Activated T-cell treated with anti-CD3 and anti-CD28 coated beads, Interleukin-2, amount 50 U/mL, for 4 hours (primary cell): ENCODE measurements at regions not wholly inside any gene's neighbourhood (a gene's known extent, or its start where the extent isn't known, plus 50 kb on each side); places are given as distances from the start of the nearest gene placed in this dataset.
A peak's percentile ranks its signal among the peaks of the same experiment; 100 is the strongest.

Experiments
- ATAC-seq, 2 donors: fragments of 200-7000 bp; cut with Tn5 transposase; one replicate each; pipeline ENCODE4 v1.10.0; 2021
- DNase-seq: peaks from one replicate; pipeline ENCODE4 v3.0.0-alpha.2; 2020
- H3K27me3 Mint-ChIP-seq: one replicate; pipeline ENCODE4 v1.8.0; 2021; ENCODE audit warnings: low read depth, mixed read lengths
- H3K36me3 Mint-ChIP-seq: one replicate; pipeline ENCODE4 v1.8.0; 2022; ENCODE audit warnings: mixed read lengths; ENCODE audit not compliant: insufficient read depth
- H3K4me1 Mint-ChIP-seq: one replicate; pipeline ENCODE4 v1.8.0; 2021; ENCODE audit warnings: low read depth, mixed read lengths
- H3K4me3 Mint-ChIP-seq: one replicate; pipeline ENCODE4 v1.8.0; 2021; ENCODE audit warnings: mild to moderate bottlenecking, moderate library complexity, mixed read lengths
- H3K9me3 Mint-ChIP-seq: one replicate; pipeline ENCODE4 v1.8.0; 2021; ENCODE audit warnings: mixed read lengths

DNA sequence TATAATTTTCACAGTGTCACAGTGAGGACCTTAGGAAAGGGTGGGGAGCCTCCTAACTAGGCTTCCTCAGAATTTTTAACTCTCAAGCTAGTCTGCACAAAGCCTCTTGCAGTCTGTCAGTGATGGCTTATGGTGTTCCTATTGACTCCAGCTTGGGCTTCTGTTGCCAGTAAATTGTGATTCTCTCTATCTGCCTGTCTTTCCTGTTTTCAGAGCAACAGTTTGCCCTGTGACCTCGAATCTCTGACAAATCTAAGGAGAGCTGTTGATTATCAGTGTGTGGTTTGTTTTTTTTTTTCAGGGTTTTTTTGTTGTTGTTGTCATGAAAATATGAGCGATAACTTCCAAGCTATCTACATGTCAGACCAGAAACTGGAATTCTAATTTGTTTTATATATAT lies 423.2 kb upstream of the B3GALT2 start:
- Mint-ChIP-seq H3K36me3 (peaks cover 4% of the 10 kb centered on the region), H3K4me1 (peaks cover 28% of the 10 kb centered on the region), H3K27me3 (no peaks in the 10 kb centered on the region), H3K4me3 (no peak overlapping the region), H3K9me3 (peaks cover 11% of the 10 kb centered on the region)
- ATAC-seq (no peak), DNase-seq (no peak)

DNA sequence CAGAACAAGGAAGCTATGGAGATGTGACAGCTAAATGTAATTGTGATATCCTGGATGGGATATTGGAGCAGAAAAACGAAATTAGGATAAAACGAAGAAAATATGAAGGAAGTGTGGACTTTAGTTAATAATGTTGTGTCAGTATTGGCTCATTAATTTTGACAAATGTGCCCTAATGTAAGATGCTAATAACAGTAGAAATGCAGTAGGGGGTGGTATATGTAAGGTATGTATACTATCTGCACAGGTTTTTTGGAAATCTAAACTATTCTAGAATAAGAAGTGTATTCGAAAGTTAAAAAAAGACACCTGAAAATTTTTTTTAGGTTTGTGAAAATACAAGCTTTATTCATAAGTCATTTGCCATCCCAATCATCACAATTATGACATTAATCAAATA lies 421.4 kb upstream of the B3GALT2 start:
- ATAC-seq (no peak), DNase-seq (no peak)
- peaks cover 5% of the 10 kb centered on the region for H3K36me3 Mint-ChIP-seq
- peaks cover 11% of the 10 kb centered on the region for H3K9me3 Mint-ChIP-seq
- peaks cover 26% of the 10 kb centered on the region for H3K4me1 Mint-ChIP-seq
- H3K4me3 Mint-ChIP-seq: no peak overlapping the region
- H3K27me3 Mint-ChIP-seq: no peaks in the 10 kb centered on the region

DNA sequence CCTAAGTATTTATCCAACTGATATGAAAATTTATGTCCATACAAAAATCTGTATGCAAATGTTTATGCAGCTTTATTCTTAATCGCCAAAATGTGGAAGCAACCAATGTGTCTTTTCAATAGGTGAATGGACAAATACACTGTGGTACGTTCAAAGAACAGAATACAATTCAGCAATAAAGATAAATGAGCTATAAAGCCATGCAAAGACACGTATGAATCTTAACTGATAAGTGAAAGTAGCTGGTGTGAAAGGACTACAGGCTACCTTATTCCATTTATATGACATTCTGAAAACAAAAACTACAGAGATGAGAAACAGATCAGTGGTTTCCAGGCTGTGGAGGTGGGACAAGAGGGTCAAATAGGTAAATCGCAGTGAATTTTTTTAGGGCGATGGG lies 419.6 kb upstream of the B3GALT2 start:
- no peak for DNase-seq
- Mint-ChIP-seq H3K27me3 (no peaks in the 10 kb centered on the region), H3K4me3 (peak overlapping the region; percentile 14), H3K4me1 (peaks cover 26% of the 10 kb centered on the region), H3K9me3 (peaks cover 11% of the 10 kb centered on the region), H3K36me3 (peaks cover 5% of the 10 kb centered on the region)
- no peak for ATAC-seq

DNA sequence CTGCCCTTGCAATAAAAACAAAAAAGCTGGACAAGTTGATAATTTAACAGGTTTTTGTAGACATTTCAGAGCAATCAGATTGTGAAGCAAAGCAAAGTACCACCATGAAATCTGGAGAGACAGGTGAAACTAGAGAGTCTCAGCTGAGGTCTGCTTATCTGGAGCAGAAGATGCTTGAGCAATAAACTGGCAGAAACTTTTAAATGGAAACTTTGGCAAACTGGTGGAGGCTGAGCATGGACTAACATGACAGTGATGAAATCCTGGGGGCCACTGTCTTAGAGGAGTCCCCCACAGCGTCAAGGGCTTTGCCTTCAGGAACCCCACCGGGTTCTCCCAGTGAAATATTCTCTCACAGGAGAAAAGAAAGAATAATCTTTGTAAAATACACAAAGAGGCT lies 416.3 kb upstream of the B3GALT2 start:
- no peak for ATAC-seq
- H3K4me3 Mint-ChIP-seq: no peak overlapping the region
- DNase-seq: no peak
- H3K9me3 Mint-ChIP-seq: peaks cover 4% of the 10 kb centered on the region
- H3K4me1 Mint-ChIP-seq: peaks cover 13% of the 10 kb centered on the region
- no peaks in the 10 kb centered on the region for H3K27me3 Mint-ChIP-seq
- H3K36me3 Mint-ChIP-seq: peaks cover 1% of the 10 kb centered on the region

DNA sequence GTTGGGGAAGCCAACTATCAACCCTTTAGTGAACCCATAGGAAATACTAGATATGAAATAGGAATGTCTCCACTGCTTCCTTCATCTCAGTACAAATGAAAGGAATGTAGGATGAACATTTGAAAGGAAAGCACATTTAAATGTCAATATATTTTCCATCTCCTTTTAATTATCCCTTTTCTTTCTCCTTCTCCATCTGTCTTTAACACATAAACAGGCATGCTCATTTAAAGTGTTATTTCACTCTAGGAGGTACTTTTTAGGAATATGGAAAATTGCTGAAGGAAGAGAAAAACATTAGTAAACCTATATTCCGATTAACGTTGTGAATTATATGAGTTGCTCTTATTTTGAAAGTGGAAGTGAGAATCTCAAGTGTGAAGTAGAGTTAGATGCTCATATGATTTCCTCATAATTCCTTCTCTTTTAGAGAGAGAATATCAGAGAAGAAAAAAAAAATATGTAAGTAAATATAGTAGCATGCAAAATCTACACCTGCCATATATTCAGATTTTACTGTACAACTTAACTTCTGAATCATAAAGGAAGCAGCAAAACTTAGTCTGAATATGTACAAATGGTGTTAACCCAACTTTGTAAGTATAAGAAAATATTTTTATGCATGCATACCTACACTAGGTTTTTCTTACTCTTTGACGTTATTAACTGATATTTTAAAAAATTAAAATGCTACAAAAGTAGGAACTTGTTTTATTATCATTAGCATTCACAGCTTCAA lies 406.9 kb upstream of the B3GALT2 start:
- H3K9me3 Mint-ChIP-seq: peaks cover 3% of the 10 kb centered on the region
- peaks cover 4% of the 10 kb centered on the region for H3K36me3 Mint-ChIP-seq
- DNase-seq (no peak), ATAC-seq (peak in 1 of 2 donors; percentile 56)
- H3K27me3 Mint-ChIP-seq: no peaks in the 10 kb centered on the region
- peak overlapping the region; percentile 7 for H3K4me3 Mint-ChIP-seq
- peaks cover 28% of the 10 kb centered on the region for H3K4me1 Mint-ChIP-seq

DNA sequence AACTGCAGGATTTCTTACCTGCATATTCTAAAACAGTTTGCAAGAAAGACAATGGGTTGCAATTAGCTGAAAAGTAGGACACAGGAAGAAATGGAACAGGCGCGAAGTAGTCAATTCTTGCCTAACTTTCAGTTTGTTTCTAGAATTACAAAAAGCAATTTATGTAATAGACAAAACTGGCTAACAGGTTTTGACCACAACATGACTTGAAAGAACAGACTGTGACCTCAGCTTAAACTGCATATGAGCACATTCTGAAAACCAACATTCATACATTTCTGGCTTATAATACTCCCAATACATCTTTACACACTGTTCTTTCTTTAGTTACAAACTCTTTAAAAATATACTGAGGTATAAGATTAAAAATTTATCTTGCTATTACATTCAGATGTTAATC lies 405.9 kb upstream of the B3GALT2 start:
- H3K4me3 Mint-ChIP-seq: peak overlapping the region; percentile 2
- no peak for DNase-seq
- ATAC-seq: peak in 1 of 2 donors; percentile 59
- peaks cover 4% of the 10 kb centered on the region for H3K36me3 Mint-ChIP-seq
- H3K4me1 Mint-ChIP-seq: peaks cover 28% of the 10 kb centered on the region
- H3K27me3 Mint-ChIP-seq: no peaks in the 10 kb centered on the region
- H3K9me3 Mint-ChIP-seq: peaks cover 3% of the 10 kb centered on the region

DNA sequence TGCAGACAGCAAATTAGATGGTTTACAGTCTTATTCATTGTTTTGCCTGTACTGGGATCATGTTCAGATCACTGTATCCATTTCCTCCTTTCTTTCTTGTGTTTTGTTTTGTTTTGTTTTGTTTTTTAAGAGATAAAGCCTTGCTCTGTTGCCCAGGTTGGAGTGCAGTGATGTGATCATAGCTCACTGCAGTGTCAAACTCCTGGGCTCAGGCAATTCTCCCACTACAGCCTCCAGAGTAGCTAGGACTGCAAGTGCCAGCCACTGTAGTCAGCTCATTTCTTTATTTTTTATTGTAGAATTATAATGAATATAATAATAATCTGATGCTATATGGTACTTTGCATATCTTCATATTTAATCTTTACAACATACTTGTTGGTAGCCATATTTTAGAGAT lies 403.7 kb upstream of the B3GALT2 start:
- ATAC-seq: no peak
- no peak overlapping the region for H3K4me3 Mint-ChIP-seq
- H3K36me3 Mint-ChIP-seq: no peaks in the 10 kb centered on the region

DNA sequence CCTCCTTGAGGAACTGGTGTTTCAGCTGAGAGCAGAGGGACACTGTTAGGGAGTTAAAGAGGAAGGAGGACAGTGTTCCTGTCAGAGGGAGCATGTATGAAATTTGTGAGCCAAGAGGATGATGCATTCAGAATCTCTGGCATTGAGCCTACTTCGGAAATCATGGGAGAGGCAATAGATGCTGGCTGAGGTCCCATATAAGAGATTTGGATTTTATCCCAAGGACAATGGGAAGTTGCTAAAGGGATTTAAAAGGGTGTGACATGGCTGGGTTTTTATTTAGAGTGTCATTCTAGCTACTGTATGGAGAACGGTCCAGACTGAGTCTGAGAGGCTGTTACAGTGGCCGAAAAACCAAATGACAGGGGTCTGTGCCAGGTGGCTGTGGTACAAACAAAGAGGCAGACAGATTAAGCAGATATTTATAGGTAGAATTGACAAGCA lies 403.2 kb upstream of the B3GALT2 start:
- Mint-ChIP-seq H3K27me3 (no peaks in the 10 kb centered on the region), H3K36me3 (no peaks in the 10 kb centered on the region), H3K9me3 (no peaks in the 10 kb centered on the region), H3K4me3 (no peak overlapping the region), H3K4me1 (peaks cover 24% of the 10 kb centered on the region)
- DNase-seq (no peak), ATAC-seq (no peak)

More for the DNA sequence above, 403.7 kb upstream of the B3GALT2 start:
- peaks cover 24% of the 10 kb centered on the region for H3K4me1 Mint-ChIP-seq
- no peak for DNase-seq
- H3K9me3 Mint-ChIP-seq: no peaks in the 10 kb centered on the region
- H3K27me3 Mint-ChIP-seq: no peaks in the 10 kb centered on the region

DNA sequence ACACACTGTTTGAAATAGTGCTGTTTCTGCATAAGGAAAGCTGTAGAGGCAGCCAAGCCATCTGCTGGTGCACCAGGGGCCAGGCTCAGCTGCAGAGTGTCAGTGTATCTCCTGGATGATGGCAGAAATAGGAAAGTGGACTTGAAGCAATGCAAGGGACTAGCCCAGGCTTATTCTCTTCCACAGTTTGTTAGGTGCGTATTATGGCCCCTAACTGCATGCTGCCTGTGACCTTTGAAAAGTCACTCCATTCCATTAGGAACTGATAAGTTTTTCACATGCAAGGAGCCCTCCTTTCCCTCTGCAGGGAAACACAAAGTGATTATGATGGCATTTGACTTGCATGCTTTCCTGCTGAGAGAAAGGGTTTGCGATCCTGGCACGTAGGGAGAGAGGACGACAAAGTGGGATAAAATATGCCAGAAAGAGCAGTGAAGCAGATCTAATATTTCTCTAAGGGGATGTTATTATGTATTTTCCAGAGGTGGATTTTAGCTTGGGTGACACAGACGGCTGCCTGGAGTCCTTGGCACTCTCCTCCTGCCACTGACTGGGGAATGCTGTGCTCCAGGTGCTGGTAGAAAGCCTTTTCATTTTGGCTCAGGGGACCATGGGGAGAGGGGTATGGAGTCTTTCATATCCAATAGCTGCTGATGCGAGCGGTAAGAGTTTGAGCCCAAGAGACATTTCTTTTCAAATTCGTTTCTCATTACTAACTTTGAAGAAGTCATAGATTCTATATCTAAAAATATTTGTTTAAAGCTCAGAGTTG lies 402.1 kb upstream of the B3GALT2 start:
- ATAC-seq (no peak), DNase-seq (no peak)
- Mint-ChIP-seq H3K36me3 (no peaks in the 10 kb centered on the region), H3K4me3 (no peak overlapping the region), H3K9me3 (peaks cover 3% of the 10 kb centered on the region), H3K4me1 (peaks cover 22% of the 10 kb centered on the region), H3K27me3 (no peaks in the 10 kb centered on the region)

DNA sequence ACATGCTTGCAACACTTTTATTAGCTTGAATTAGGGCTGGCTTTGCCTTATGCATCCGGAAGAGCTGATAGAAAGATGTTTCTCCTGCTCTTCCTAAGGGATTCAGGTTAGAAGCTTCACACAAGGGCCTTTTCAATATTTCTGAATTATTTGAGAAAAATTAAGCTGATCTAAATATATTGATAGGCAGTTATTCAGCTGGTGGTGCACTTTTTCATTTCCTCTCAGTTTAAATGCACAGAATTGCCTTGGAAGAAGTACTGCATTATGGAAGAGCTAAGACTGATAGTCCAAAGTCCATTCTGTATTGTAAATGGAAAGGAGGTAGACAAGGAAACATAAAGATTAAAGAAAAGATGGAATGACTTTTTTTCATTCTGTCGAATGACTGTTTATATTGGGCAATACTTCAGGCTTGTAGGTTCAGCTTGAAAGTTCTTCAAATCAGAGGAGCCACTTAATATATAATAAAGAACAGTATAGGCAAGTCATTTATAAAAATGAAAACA lies 398.4 kb upstream of the B3GALT2 start:
- H3K9me3 Mint-ChIP-seq: peaks cover 7% of the 10 kb centered on the region
- no peaks in the 10 kb centered on the region for H3K27me3 Mint-ChIP-seq
- no peak for ATAC-seq
- H3K4me3 Mint-ChIP-seq: no peak overlapping the region
- no peak for DNase-seq
- no peaks in the 10 kb centered on the region for H3K4me1 Mint-ChIP-seq
- H3K36me3 Mint-ChIP-seq: peaks cover 4% of the 10 kb centered on the region

DNA sequence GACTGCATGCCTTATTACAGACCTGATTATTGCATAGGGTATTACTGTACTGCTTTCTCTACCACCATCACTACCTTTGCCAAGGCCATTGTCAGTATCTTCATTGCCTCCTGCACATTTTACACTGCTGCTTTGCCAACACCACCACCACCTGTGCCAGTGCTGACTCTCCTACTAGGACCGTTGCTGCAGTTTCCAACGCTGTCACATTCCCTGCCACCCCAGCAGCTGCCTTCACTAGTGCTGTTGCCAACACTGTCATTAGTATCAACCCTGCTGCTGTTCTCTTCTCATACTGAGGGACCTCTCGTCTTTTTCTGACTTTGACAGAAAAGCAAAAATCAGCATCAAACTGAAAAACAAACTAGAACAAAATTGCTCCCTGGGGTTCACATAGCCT lies 394.9 kb upstream of the B3GALT2 start:
- no peak for ATAC-seq
- peaks cover 3% of the 10 kb centered on the region for H3K4me1 Mint-ChIP-seq
- peaks cover 7% of the 10 kb centered on the region for H3K9me3 Mint-ChIP-seq
- H3K36me3 Mint-ChIP-seq: peaks cover 4% of the 10 kb centered on the region
- H3K27me3 Mint-ChIP-seq: no peaks in the 10 kb centered on the region
- DNase-seq: no peak
- H3K4me3 Mint-ChIP-seq: no peak overlapping the region

DNA sequence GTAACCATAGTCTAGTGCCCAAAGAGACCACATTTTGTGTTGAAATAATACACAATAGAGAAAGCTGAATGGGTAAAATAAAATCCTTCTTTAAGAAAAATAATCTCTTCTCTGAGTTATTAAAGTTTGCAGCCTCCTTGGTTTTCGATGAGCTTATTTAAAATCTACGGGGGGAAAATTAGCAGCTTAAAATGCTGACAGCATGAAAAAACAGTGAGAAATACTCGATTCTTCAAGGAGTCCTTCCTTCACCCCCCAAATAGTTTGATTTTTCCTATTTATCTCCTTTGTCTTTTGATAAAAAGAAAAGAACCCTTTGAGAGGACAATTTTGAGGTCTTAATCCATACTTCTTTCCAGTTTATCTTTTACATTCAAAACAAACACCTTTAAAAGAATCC lies 394.0 kb upstream of the B3GALT2 start:
- peaks cover 7% of the 10 kb centered on the region for H3K9me3 Mint-ChIP-seq
- no peak overlapping the region for H3K4me3 Mint-ChIP-seq
- no peak for DNase-seq
- peaks cover 3% of the 10 kb centered on the region for H3K4me1 Mint-ChIP-seq
- peaks cover 4% of the 10 kb centered on the region for H3K36me3 Mint-ChIP-seq
- no peak for ATAC-seq
- no peaks in the 10 kb centered on the region for H3K27me3 Mint-ChIP-seq

DNA sequence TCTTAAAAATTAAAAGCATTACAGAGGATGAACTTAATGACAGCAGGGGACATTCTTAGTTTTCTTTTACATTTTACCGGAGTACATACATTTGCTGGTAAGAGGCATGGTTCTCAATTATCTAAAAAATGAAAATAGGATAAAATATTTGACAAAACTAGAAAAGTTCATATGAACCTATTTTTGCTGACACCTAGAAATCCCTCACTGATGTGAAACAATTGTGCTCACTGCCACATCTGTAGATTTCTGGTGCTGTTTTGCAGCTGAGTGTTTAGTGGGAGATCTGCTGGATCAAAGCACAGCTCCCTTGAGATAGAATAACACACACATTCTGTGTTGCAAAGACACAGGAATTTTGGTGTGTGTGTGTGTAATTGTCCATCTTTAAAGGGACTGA lies 392.9 kb upstream of the B3GALT2 start:
- H3K4me3 Mint-ChIP-seq: no peak overlapping the region
- H3K36me3 Mint-ChIP-seq: peaks cover 4% of the 10 kb centered on the region
- H3K27me3 Mint-ChIP-seq: no peaks in the 10 kb centered on the region
- DNase-seq: no peak
- H3K4me1 Mint-ChIP-seq: peaks cover 3% of the 10 kb centered on the region
- no peak for ATAC-seq
- peaks cover 7% of the 10 kb centered on the region for H3K9me3 Mint-ChIP-seq

DNA sequence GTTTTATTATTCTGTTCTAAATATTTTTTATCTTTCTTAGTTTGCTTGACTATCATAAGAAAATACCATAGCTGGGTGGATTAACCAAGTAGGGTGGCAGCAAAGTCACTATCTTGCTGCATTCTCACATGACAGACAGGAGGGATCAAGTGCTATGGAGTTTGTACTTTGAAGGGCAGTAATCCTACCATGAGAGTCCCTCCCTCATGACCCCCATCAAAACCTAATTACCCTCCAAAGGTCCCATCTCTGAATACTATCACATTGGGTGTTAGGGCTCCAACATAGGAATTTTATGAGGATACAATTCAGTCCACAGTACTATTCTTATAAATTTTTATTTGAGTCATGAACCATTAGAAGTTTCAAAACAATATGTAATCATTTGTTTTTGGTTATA lies 388.5 kb upstream of the B3GALT2 start:
- Mint-ChIP-seq H3K36me3 (no peaks in the 10 kb centered on the region), H3K27me3 (no peaks in the 10 kb centered on the region), H3K4me3 (no peak overlapping the region), H3K4me1 (peaks cover 14% of the 10 kb centered on the region), H3K9me3 (peaks cover 20% of the 10 kb centered on the region)
- ATAC-seq (no peak), DNase-seq (no peak)

DNA sequence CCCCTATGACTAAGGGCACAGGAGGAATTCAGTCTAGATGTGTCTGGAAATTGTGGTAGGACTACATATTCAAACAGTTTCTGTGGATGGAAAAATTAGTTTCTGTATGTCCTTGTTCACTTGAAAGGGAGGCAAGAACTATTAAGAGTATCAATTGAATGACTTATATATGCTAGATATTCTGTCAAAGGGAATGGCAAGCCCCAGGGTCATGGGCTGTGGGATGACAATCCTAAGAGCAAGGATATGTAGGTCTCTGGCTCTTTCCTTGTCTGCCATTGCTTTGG lies 383.5 kb upstream of the B3GALT2 start:
- Mint-ChIP-seq H3K9me3 (peaks cover 26% of the 10 kb centered on the region), H3K4me3 (no peak overlapping the region), H3K4me1 (peaks cover 35% of the 10 kb centered on the region), H3K27me3 (no peaks in the 10 kb centered on the region), H3K36me3 (no peaks in the 10 kb centered on the region)
- ATAC-seq (no peak), DNase-seq (no peak)
